A549 (cell line): ENCODE measurements at regions not wholly inside any gene's neighbourhood (a gene's known extent, or its start where the extent isn't known, plus 50 kb on each side); places are given as distances from the start of the nearest gene placed in this dataset.

Source experiments
- ATAC-seq, 2 experiments: fragments of 200-7000 bp in 1 of 2; fragments of >200 bp in 1 of 2; cut with Nextera tagmentation in 1 of 2; cut with Tn5 transposase in 1 of 2; 3 replicates each; pipeline versions ENCODE4 v1.8.0 to v1.9.1; 2018 to 2020; ENCODE audit warnings: mild to moderate bottlenecking in 1 of 2, moderate library complexity in 1 of 2
- CTCF ChIA-PET: fragments of 300-600 bp; sonication (Branson Sonifier 250); formaldehyde crosslinking; extraction: SDS; loops from one replicate; lab custom pipeline; 2021; ENCODE audit warnings: antibody characterized with exemption, inconsistent platforms; lab: Yijun Ruan, JAX
- POLR2A ChIA-PET: fragments of 350-600 bp; formaldehyde crosslinking; extraction: SDS; loops from one replicate; lab custom pipeline; 2021; ENCODE audit warnings: antibody characterized with exemption, inconsistent platforms; lab: Yijun Ruan, JAX
- DNase-seq, 2 experiments: peaks; one replicate each; pipeline versions ENCODE4 v3.0.0 to v3.0.0-alpha.2; 2011 to 2016; ENCODE audit warnings: low read depth in 1 of 2, low spot score in 1 of 2
- FAIRE-seq: peaks from 2 replicates; lab custom pipeline; 2011; peaks lifted over from hg19 to GRCh38; lab: Jason Lieb, UNC
- H3K27ac ChIP-seq, 2 experiments: fragments of >200 bp; sonication (Bioruptor Twin); formaldehyde crosslinking; 3 replicates each; pipeline ENCODE4 v1.5.1; 2016 to 2017
- H3K4me1 ChIP-seq: fragments of >200 bp; sonication (Bioruptor Twin); formaldehyde crosslinking; 3 replicates; pipeline ENCODE4 v1.6.1; 2016
- H3K4me2 ChIP-seq: fragments of >200 bp; sonication (Bioruptor Twin); formaldehyde crosslinking; 3 replicates; pipeline ENCODE4 v1.6.1; 2016
- H3K4me3 ChIP-seq: fragments of >200 bp; sonication (Bioruptor Twin); formaldehyde crosslinking; 3 replicates; pipeline ENCODE4 v1.5.1; 2016
- H3K9me3 ChIP-seq: fragments of >200 bp; sonication (Bioruptor Twin); formaldehyde crosslinking; 3 replicates; pipeline ENCODE4 v1.6.1; 2016
- BHLHE40 ChIP-seq: IDR thresholded peaks from 2 replicates; pipeline ENCODE4 v1.6.1; 2012; ENCODE audit warnings: low read depth, low read length, inconsistent platforms
- CHD4 ChIP-seq: fragments of 200-600 bp; sonication (generic); IDR thresholded peaks from 2 replicates; pipeline ENCODE4 v1.6.1; 2016; ENCODE audit warnings: antibody characterized with exemption, mild to moderate bottlenecking, borderline replicate concordance
- CTCF ChIP-seq: fragments of >200 bp; sonication (Bioruptor Twin); formaldehyde crosslinking; IDR thresholded peaks from 3 replicates; pipeline ENCODE4 v1.5.1; 2016
- FOSL2 ChIP-seq, 2 experiments: fragments of 450-650 bp in 1 of 2; fragments of >200 bp in 1 of 2; sonication (Bioruptor Twin) in 1 of 2; formaldehyde crosslinking; IDR thresholded peaks; 2 replicates each; pipeline versions ENCODE4 v1.5.0 to v1.6.1; 2016 to 2020; ENCODE audit warnings: mild to moderate bottlenecking in 1 of 2, moderate library complexity in 1 of 2
- HES2 ChIP-seq: fragments of >200 bp; sonication (Bioruptor Twin); formaldehyde crosslinking; IDR thresholded peaks from 2 replicates; pipeline ENCODE4 v1.6.1; 2016
- HOXB13 ChIP-seq: fragments of 250-450 bp; sonication (Bioruptor Pico); IDR thresholded peaks from 2 replicates; pipeline ENCODE4 v1.5.0; 2020; ENCODE audit warnings: low read depth, mild to moderate bottlenecking, moderate library complexity
- HOXB5 ChIP-seq: fragments of 250-450 bp; sonication (Bioruptor Pico); IDR thresholded peaks from 2 replicates; pipeline ENCODE4 v1.5.0; 2020; ENCODE audit warnings: mild to moderate bottlenecking, moderate library complexity
- JUN ChIP-seq, 2 experiments: fragments of >200 bp; sonication (Bioruptor Twin); formaldehyde crosslinking; IDR thresholded peaks; 2 replicates in 1 of 2; 3 replicates in 1 of 2; pipeline ENCODE4 v1.6.1; 2016 to 2017
- MAX ChIP-seq: IDR thresholded peaks from 2 replicates; pipeline ENCODE4 v1.6.1; 2012
- MAZ ChIP-seq: fragments of 150-350 bp; IDR thresholded peaks from 2 replicates; pipeline ENCODE4 v1.6.1; 2014; ENCODE audit warnings: antibody characterized with exemption, low read depth, low read length, borderline replicate concordance
- MYC ChIP-seq: IDR thresholded peaks from 2 replicates; pipeline ENCODE4 v1.6.1; 2012; ENCODE audit warnings: mild to moderate bottlenecking, inconsistent platforms, low read length, improper control_type of control experiment, borderline replicate concordance
- NFE2L2 ChIP-seq: fragments of 150-350 bp; conservative IDR thresholded peaks from 2 replicates; pipeline ENCODE4 v1.6.1; 2014; ENCODE audit warnings: low read length
- NPAS2 ChIP-seq: fragments of 250-450 bp; sonication (Bioruptor Pico); IDR thresholded peaks from 2 replicates; pipeline ENCODE4 v1.8.0; 2022; ENCODE audit warnings: mild to moderate bottlenecking, moderate library complexity, borderline replicate concordance
- NR3C1 ChIP-seq: fragments of >200 bp; sonication (Bioruptor Twin); formaldehyde crosslinking; IDR thresholded peaks from 3 replicates; pipeline ENCODE4 v1.6.1; 2017
- RARB ChIP-seq: fragments of 250-450 bp; sonication (Bioruptor Pico); IDR thresholded peaks from 2 replicates; pipeline ENCODE4 v1.8.0; 2021; ENCODE audit warnings: mild to moderate bottlenecking, moderate library complexity
- RCOR1 ChIP-seq: fragments of 150-350 bp; IDR thresholded peaks from 2 replicates; pipeline ENCODE4 v1.6.1; 2014; ENCODE audit warnings: antibody characterized with exemption, low read length, low read depth
- RNF2 ChIP-seq: fragments of 200-600 bp; sonication (generic); IDR thresholded peaks from 2 replicates; pipeline ENCODE4 v1.6.1; 2016; ENCODE audit warnings: low read depth, mild to moderate bottlenecking, antibody characterized with exemption, moderate library complexity, borderline replicate concordance
- ZC3H11A ChIP-seq: fragments of 450-650 bp; IDR thresholded peaks from 2 replicates; pipeline ENCODE4 v1.6.1; 2014; ENCODE audit warnings: antibody characterized with exemption, mild to moderate bottlenecking
- ZFP36 ChIP-seq: fragments of 450-650 bp; IDR thresholded peaks from 2 replicates; pipeline ENCODE4 v1.6.1; 2014; ENCODE audit warnings: borderline replicate concordance; ENCODE audit not compliant: partially characterized antibody
- ZSCAN20 ChIP-seq: fragments of 250-450 bp; sonication (Bioruptor Pico); IDR thresholded peaks from 2 replicates; pipeline ENCODE4 v1.8.0; 2022; ENCODE audit warnings: mild to moderate bottlenecking, moderate library complexity
- WGBS: methylation state at CpG from one replicate; pipeline ENCODE4 v1.1.6; 2017; ENCODE audit errors: missing lambda C conversion rate; 5-methylcytosine and 5-hydroxymethylcytosine counted together

- no peak for FAIRE-seq
- 50% methylated on average over 2 of the region's 2 CpGs for WGBS
Measured at GRCh38 chr5:74131250-74131649, 505.3 kb downstream of the ARHGEF28 start.

GRCh38 chr5:74130155-74130897 lies 504.3 kb downstream of the ARHGEF28 start:
- H3K4me1 ChIP-seq: peaks cover 4% of the 10 kb centered on the region; the same call in 2 of the 3 replicates
- WGBS: 82% methylated on average over 15 of the region's 15 CpGs
- DNase-seq: no peak
- no peak overlapping the region for H3K4me3 ChIP-seq
- no peaks in the 10 kb centered on the region for H3K9me3 ChIP-seq
- ATAC-seq: no peak
- FAIRE-seq: no peak
- H3K27ac ChIP-seq: no peak overlapping the region
- TF ChIP-seq BHLHE40: no peak
- no peak for TF ChIP-seq NFE2L2
- TF ChIP-seq HES2: no peak
- no peak for TF ChIP-seq RCOR1
- no peak for TF ChIP-seq NPAS2
- no peak for TF ChIP-seq ZFP36
- TF ChIP-seq HOXB5 (CRISPR knock-in tag): no peak
- no peak for TF ChIP-seq MAX
- TF ChIP-seq MYC: no peak
- no peak for TF ChIP-seq CHD4
- H3K4me2 ChIP-seq: no peak overlapping the region
- CTCF ChIA-PET: no interaction called here
- POLR2A ChIA-PET: interaction anchor here (0.9 kb wide), 1 partner anchor 510 kb away, joined by 3 read pairs; the partner anchor contains the start of gene ENC1

More at GRCh38 chr5:74131250-74131649, 505.3 kb downstream of the ARHGEF28 start:
- ChIA-PET POLR2A (interaction anchor here (0.9 kb wide), 1 partner anchor 509 kb away, joined by 3 read pairs; the partner anchor contains the start of gene ENC1), CTCF (interaction anchor here (1.3 kb wide), 1 partner anchor 8 kb away, joined by 6 read pairs; no protein-coding TSS in a partner anchor)
- ATAC-seq (no peak), DNase-seq (no peak)
- H3K4me2 ChIP-seq: no peak overlapping the region
- H3K4me3 ChIP-seq: no peak overlapping the region
- no peak for TF ChIP-seq MAX
- no peak for TF ChIP-seq HOXB13
- TF ChIP-seq FOSL2 (IDR thresholded peaks at IDR 0.05): no peak
- TF ChIP-seq FOSL2 (CRISPR knock-in tag; IDR thresholded peaks at IDR 0.05): no peak
- TF ChIP-seq MAZ: no peak
- TF ChIP-seq RARB: no peak
- TF ChIP-seq RNF2: no peak
- TF ChIP-seq ZSCAN20: no peak
- no peak for TF ChIP-seq CTCF
- TF ChIP-seq HES2: no peak
- TF ChIP-seq RCOR1: no peak
- TF ChIP-seq NR3C1: no peak
- TF ChIP-seq ZC3H11A: no peak
- no peak for TF ChIP-seq JUN (IDR thresholded peaks at IDR 0.05)
- peaks cover 4% of the 10 kb centered on the region; the same call in 2 of the 3 replicates for H3K4me1 ChIP-seq
- no peaks in the 10 kb centered on the region for H3K9me3 ChIP-seq
- H3K27ac ChIP-seq: no peak overlapping the region
